OCI-LY3 (cell line): ENCODE measurements at regions not wholly inside any gene's neighbourhood (a gene's known extent, or its start where the extent isn't known, plus 50 kb on each side); places are given as distances from the start of the nearest gene placed in this dataset.

Experiments
- EZH2phosphoT487 ChIP-seq: fragments of 200-600 bp; shearing (Covaris generic); IDR thresholded peaks from 2 replicates; pipeline ENCODE4 v1.6.1; 2018; ENCODE audit warnings: antibody characterized with exemption, mixed run types, low read depth
- TF ChIP-seq, protein P1 (sequence below): fragments of 200-600, 300-600 bp; sonication (generic); IDR thresholded peaks from 2 replicates; pipeline ENCODE4 v1.5.1; 2014; ENCODE audit warnings: antibody characterized with exemption, low read length, low read depth

DNA sequence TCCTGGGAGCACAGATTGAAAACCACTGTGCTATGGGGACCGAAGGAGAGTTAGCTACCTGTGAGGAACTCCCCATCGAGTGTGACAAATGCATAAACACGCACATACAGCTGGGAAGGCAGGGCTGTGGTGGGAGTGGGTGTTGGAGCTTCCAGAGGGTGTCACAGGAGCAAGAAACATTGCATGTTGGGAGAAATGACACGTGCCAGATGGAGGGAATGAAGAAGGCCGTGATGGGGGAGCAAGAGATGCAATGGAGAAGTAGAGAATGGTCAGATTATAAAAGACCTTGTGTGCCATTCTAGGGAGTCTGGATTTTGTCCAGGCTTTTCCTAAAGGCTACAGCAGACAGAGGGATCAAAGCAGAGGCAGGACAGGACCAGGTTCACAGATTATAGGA, 91.1 kb upstream of the NDUFV2 start:
- TF ChIP-seq, protein P1, sequence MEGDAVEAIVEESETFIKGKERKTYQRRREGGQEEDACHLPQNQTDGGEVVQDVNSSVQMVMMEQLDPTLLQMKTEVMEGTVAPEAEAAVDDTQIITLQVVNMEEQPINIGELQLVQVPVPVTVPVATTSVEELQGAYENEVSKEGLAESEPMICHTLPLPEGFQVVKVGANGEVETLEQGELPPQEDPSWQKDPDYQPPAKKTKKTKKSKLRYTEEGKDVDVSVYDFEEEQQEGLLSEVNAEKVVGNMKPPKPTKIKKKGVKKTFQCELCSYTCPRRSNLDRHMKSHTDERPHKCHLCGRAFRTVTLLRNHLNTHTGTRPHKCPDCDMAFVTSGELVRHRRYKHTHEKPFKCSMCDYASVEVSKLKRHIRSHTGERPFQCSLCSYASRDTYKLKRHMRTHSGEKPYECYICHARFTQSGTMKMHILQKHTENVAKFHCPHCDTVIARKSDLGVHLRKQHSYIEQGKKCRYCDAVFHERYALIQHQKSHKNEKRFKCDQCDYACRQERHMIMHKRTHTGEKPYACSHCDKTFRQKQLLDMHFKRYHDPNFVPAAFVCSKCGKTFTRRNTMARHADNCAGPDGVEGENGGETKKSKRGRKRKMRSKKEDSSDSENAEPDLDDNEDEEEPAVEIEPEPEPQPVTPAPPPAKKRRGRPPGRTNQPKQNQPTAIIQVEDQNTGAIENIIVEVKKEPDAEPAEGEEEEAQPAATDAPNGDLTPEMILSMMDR = no peak
- TF ChIP-seq EZH2phosphoT487 = no peak
